ENCODE measurements at regions not wholly inside any gene's neighbourhood (a gene's known extent, or its start where the extent isn't known, plus 50 kb on each side); places are given as distances from the start of the nearest gene placed in this dataset.

- no peaks in the 10 kb centered on the region for H3K4me1 ChIP-seq (ENCODE audit: control insufficient read depth in 1 of 2, insufficient read depth in 2 of 2, low read depth in 1 of 2, low read length in 1 of 2)
- no peaks in the 10 kb centered on the region; the same call in 1 of the 2 replicates for H3K27me3 ChIP-seq (ENCODE audit: insufficient read depth)
- no peaks in the 10 kb centered on the region for H3F3A ChIP-seq (replicated peaks; ENCODE audit: insufficient read depth)
- no peak overlapping the region for H2AFZ ChIP-seq (ENCODE audit: low read depth)
- H3K4me2 ChIP-seq, result no peak overlapping the region
- H3K27ac ChIP-seq (ENCODE audit: low read depth in 2 of 2, low read length in 1 of 2), result no peak overlapping the region
- 0% methylated on average over 2 of the region's 2 CpGs for WGBS (ENCODE audit: low lambda C conversion rate)
- no peak overlapping the region for H3K9ac ChIP-seq
- H3K36me3 ChIP-seq (replicated peaks in 1 of 2; ENCODE audit: control insufficient read depth in 1 of 2, insufficient read depth in 2 of 2, low read length in 1 of 2), result no peaks in the 10 kb centered on the region
- H3K79me2 ChIP-seq (ENCODE audit: insufficient read depth), result no peaks in the 10 kb centered on the region
- POLR2A ChIA-PET, result no interaction called here
- CTCF ChIA-PET, result interaction anchor here (0.5 to 2.2 kb wide), 22 partner anchors 9 to 366 kb away, joined by 3 to 12 read pairs (median 4); no protein-coding TSS in a partner anchor
- TF ChIP-seq NFIC (IDR thresholded peaks at IDR 0.05; ENCODE audit: borderline replicate concordance) (no peak), NRF1 (IDR thresholded peaks at IDR 0.05; ENCODE audit: low read depth, low read length) (no peak), CTCF (IDR thresholded peaks at IDR 0.05) (peak; percentile 69), CHD2 (IDR thresholded peaks at IDR 0.05; ENCODE audit: low read length, partially characterized antibody) (no peak), RAD21 (IDR thresholded peaks at IDR 0.05; ENCODE audit: low read length) (peak; percentile 65), SMC3 (IDR thresholded peaks at IDR 0.05; ENCODE audit: low read depth, low read length) (peak; percentile 18; the same call in 1 of the 2 replicates), JUND (IDR thresholded peaks at IDR 0.05) (no peak), FOXM1 (IDR thresholded peaks at IDR 0.05; ENCODE audit: low read depth) (no peak), POLR2AphosphoS5 (IDR thresholded peaks at IDR 0.05; ENCODE audit: low read depth, low read length) (no peak)
- TF ChIP-seq, protein P1, sequence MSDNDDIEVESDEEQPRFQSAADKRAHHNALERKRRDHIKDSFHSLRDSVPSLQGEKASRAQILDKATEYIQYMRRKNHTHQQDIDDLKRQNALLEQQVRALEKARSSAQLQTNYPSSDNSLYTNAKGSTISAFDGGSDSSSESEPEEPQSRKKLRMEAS (IDR thresholded peaks at IDR 0.05; ENCODE audit: low read depth), result no peak
- no peaks in the 10 kb centered on the region for H3K9me2 ChIP-seq
- peak; percentile 22 for DNase-seq
- no peak overlapping the region; a peak in 1 of 4 replicates for H3K4me3 ChIP-seq (ENCODE audit: low read depth in 2 of 2, low read length in 1 of 2)
- no peaks in the 10 kb centered on the region for H3K9me3 ChIP-seq
- no peaks in the 10 kb centered on the region for H4K20me1 ChIP-seq (ENCODE audit: insufficient read depth)
Observed at GRCh38 chr12:54701940-54702592, 53.9 kb upstream of the DCD start.

GRCh38 chr12:54700849-54701248, 52.7 kb upstream of the DCD start:
- H3K4me3 ChIP-seq (ENCODE audit: low read depth in 2 of 2, low read length in 1 of 2), result no peak overlapping the region
- H3F3A ChIP-seq (replicated peaks; ENCODE audit: insufficient read depth), result no peaks in the 10 kb centered on the region
- no peaks in the 10 kb centered on the region for H3K4me1 ChIP-seq (ENCODE audit: control insufficient read depth in 1 of 2, insufficient read depth in 2 of 2, low read depth in 1 of 2, low read length in 1 of 2)
- no peaks in the 10 kb centered on the region for H4K20me1 ChIP-seq (ENCODE audit: insufficient read depth)
- WGBS (ENCODE audit: low lambda C conversion rate), result 2% methylated on average over 2 of the region's 2 CpGs
- H3K9ac ChIP-seq, result no peak overlapping the region
- no peaks in the 10 kb centered on the region for H3K36me3 ChIP-seq (replicated peaks in 1 of 2; ENCODE audit: control insufficient read depth in 1 of 2, insufficient read depth in 2 of 2, low read length in 1 of 2)
- no peaks in the 10 kb centered on the region for H3K79me2 ChIP-seq (ENCODE audit: insufficient read depth)
- H3K27me3 ChIP-seq (ENCODE audit: insufficient read depth), result no peaks in the 10 kb centered on the region; the same call in 1 of the 2 replicates
- POLR2A ChIA-PET, result no interaction called here
- no peak overlapping the region for H3K4me2 ChIP-seq
- H3K27ac ChIP-seq (ENCODE audit: low read depth in 2 of 2, low read length in 1 of 2), result no peak overlapping the region
- H2AFZ ChIP-seq (ENCODE audit: low read depth), result no peak overlapping the region
- no peaks in the 10 kb centered on the region for H3K9me3 ChIP-seq
- DNase-seq, result no peak
- CTCF ChIA-PET, result interaction anchor here (0.8 to 2.1 kb wide), 6 partner anchors 7 to 257 kb away, joined by 3 to 12 read pairs (median 5); no protein-coding TSS in a partner anchor
- no peaks in the 10 kb centered on the region for H3K9me2 ChIP-seq
- TF ChIP-seq, protein P2, sequence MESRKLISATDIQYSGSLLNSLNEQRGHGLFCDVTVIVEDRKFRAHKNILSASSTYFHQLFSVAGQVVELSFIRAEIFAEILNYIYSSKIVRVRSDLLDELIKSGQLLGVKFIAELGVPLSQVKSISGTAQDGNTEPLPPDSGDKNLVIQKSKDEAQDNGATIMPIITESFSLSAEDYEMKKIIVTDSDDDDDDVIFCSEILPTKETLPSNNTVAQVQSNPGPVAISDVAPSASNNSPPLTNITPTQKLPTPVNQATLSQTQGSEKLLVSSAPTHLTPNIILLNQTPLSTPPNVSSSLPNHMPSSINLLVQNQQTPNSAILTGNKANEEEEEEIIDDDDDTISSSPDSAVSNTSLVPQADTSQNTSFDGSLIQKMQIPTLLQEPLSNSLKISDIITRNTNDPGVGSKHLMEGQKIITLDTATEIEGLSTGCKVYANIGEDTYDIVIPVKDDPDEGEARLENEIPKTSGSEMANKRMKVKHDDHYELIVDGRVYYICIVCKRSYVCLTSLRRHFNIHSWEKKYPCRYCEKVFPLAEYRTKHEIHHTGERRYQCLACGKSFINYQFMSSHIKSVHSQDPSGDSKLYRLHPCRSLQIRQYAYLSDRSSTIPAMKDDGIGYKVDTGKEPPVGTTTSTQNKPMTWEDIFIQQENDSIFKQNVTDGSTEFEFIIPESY (IDR thresholded peaks at IDR 0.05; ENCODE audit: borderline replicate concordance, low read depth), result no peak
- no peak for TF ChIP-seq POLR2AphosphoS5 (IDR thresholded peaks at IDR 0.05; ENCODE audit: low read depth, low read length)
- TF ChIP-seq TAF1 (IDR thresholded peaks at IDR 0.05; ENCODE audit: borderline replicate concordance, low read depth, low read length), result no peak
- no peak for TF ChIP-seq JUND (IDR thresholded peaks at IDR 0.05)
- TF ChIP-seq TEAD4 (IDR thresholded peaks at IDR 0.05; ENCODE audit: borderline replicate concordance, insufficient read depth), result no peak
- no peak for TF ChIP-seq IRF3 (IDR thresholded peaks at IDR 0.05; ENCODE audit: low read depth, low read length)
- no peak for TF ChIP-seq GABPA (IDR thresholded peaks at IDR 0.05; ENCODE audit: low read depth)
- TF ChIP-seq NFIC (IDR thresholded peaks at IDR 0.05; ENCODE audit: borderline replicate concordance), result no peak
- TF ChIP-seq YY1 (IDR thresholded peaks at IDR 0.05; ENCODE audit: low read depth), result no peak
- TF ChIP-seq TCF12 (IDR thresholded peaks at IDR 0.05), result no peak
- TF ChIP-seq EZH2phosphoT487 (IDR thresholded peaks at IDR 0.05; ENCODE audit: borderline replicate concordance, low read depth), result no peak
- no peak for TF ChIP-seq FOXM1 (IDR thresholded peaks at IDR 0.05; ENCODE audit: low read depth)
- TF ChIP-seq USF2 (IDR thresholded peaks at IDR 0.05; ENCODE audit: borderline replicate concordance, low read depth, low read length), result no peak
- TF ChIP-seq, protein P3, sequence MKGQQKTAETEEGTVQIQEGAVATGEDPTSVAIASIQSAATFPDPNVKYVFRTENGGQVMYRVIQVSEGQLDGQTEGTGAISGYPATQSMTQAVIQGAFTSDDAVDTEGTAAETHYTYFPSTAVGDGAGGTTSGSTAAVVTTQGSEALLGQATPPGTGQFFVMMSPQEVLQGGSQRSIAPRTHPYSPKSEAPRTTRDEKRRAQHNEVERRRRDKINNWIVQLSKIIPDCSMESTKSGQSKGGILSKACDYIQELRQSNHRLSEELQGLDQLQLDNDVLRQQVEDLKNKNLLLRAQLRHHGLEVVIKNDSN (IDR thresholded peaks at IDR 0.05; ENCODE audit: borderline replicate concordance, low read depth), result no peak
- TF ChIP-seq FOXJ3 (CRISPR knock-in tag; IDR thresholded peaks at IDR 0.05), result no peak
- TF ChIP-seq SMC3 (IDR thresholded peaks at IDR 0.05; ENCODE audit: low read depth, low read length), result no peak

Measured in SK-N-SH (cell line).